ENCODE measurements at regions not wholly inside any gene's neighbourhood (a gene's known extent, or its start where the extent isn't known, plus 50 kb on each side); places are given as distances from the start of the nearest gene placed in this dataset.

GRCh38 chr13:34464011-34464410, 478.1 kb upstream of the NBEA start:
- DNase-seq (ENCODE audit: low read depth in 2 of 2), result no peak

GRCh38 chr13:34465423-34465922, 476.6 kb upstream of the NBEA start:
- DNase-seq (ENCODE audit: low read depth in 2 of 2), result no peak

- DNase-seq (ENCODE audit: low read depth in 2 of 2), result no peak
These were observed 475.8 kb upstream of the NBEA start for GRCh38 chr13:34466301-34466700.

DNA sequence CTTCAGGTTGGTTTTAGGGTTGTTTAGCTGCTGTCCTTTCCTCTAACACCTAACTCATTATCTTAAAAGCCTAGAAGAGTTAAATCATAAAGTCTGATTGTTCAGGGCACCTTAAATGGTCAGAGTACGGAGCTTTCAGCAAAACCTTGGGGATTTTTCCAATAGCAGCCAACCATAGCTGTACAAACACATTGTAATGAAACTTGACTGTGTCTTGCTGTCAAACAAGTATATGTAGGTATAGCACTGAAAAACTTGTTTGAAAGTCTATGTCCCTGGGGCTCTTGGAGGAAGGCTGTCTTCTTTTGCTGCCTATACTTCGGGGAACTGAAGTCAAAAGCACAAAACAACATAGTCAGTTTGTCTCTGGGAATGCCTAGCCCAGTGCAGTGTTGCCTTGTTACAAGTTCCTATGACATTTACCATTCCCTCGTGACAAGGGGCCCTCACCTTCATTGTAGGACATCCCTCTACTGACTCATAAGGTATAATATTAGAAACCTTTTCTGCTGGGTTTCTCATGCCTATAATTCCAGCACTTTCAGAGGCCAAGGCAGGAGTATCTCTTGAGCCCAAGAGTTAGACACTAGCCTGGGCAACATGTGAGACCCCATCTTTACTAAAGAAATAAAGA, 474.5 kb upstream of the NBEA start:
- DNase-seq (ENCODE audit: low read depth in 2 of 2), result no peak

GRCh38 chr13:34469196-34469986, 472.7 kb upstream of the NBEA start:
- DNase-seq (ENCODE audit: low read depth in 2 of 2), result no peak

DNA sequence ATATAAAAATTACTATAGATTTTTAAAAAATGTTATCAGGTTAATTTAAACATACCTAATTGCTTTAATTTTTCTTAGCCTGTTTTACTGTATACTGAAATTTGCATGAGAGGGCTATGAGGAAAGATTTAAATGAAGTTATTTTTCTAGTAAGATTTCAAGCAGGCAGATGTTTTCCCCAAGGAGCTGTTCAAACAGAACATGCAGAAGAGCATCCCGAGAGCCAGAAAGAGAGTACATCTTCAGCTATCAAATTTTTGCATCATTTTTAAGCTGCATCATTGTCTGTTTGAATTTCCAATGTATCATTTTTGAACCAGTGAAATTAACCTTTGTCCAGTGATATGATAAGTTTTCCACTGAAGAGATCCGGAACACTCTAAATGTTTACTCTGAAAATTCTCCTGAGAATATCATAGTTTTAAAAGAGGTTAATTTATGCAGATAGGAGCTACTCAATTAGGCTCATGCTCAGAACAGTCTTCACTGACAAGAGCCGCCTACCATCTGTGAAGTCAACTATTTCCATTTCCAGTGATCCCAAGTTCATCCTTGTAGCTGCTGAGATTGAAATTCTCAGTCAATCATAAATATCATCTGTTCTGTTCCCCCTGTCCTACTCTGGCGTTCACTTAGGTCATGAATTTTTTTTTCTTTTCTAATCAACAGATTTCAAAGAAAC, 467.7 kb upstream of the NBEA start:
- no peak for DNase-seq (ENCODE audit: low read depth in 2 of 2)

- no peak for DNase-seq (ENCODE audit: low read depth in 2 of 2)
These were observed 463.7 kb upstream of the NBEA start for GRCh38 chr13:34478376-34478775.

- no peak for DNase-seq (ENCODE audit: low read depth in 2 of 2)
These were observed 440.1 kb upstream of the NBEA start for GRCh38 chr13:34502011-34502410.

- no peak for DNase-seq (ENCODE audit: low read depth in 2 of 2)
These were observed 439.4 kb upstream of the NBEA start for GRCh38 chr13:34502621-34503020.

- DNase-seq (ENCODE audit: low read depth in 2 of 2), result no peak
These were observed 435.3 kb upstream of the NBEA start for GRCh38 chr13:34506796-34507195.

GRCh38 chr13:34507630-34508029, 434.4 kb upstream of the NBEA start:
- DNase-seq (ENCODE audit: low read depth in 2 of 2), result no peak

- DNase-seq (ENCODE audit: low read depth in 2 of 2), result no peak
These were observed 429.3 kb upstream of the NBEA start for GRCh38 chr13:34512817-34513216.

DNA sequence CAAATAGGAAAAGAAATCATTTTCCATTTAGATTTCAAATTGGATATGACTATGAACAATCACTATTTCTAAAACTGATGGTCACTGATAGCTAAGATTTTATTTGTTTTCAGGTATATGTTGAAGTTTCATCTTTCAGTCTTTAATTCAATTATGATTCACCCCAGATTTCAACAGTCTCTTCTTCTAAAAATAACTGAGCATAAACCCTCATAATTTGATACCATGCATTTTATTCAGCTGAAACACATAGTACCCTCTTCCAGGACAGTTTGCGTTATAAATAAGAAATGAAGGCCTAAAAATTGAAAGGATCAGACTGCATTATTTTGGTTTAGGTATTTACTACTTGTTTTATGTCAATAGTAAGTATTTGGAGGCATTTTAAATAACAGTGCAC, 428.5 kb upstream of the NBEA start:
- no peak for DNase-seq (ENCODE audit: low read depth in 2 of 2)

- no peak for DNase-seq (ENCODE audit: low read depth in 2 of 2)
These were observed 426.9 kb upstream of the NBEA start for GRCh38 chr13:34515201-34515600.

DNA sequence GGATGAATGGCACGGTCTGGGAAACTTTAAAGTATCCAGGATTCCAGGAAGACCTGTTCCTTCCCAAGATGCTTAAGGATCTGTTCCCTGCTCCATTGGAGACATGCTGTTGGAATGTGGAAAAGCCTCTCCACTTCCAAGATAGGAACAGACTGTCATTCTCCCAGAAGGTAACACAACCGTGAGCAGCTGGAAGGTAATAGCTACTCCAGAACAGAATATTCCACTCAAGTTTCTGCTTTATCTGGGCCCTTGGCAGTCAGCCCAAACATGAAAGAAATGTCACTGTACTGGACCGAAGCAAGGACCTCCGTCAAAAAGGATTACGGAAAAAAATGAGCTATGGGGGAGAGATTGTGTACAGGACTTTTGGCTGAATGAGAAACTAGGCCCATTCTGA, 420.9 kb upstream of the NBEA start:
- DNase-seq (ENCODE audit: low read depth in 2 of 2), result no peak

- DNase-seq (ENCODE audit: low read depth in 2 of 2), result no peak
These were observed 419.3 kb upstream of the NBEA start for GRCh38 chr13:34522808-34523207.

DNA sequence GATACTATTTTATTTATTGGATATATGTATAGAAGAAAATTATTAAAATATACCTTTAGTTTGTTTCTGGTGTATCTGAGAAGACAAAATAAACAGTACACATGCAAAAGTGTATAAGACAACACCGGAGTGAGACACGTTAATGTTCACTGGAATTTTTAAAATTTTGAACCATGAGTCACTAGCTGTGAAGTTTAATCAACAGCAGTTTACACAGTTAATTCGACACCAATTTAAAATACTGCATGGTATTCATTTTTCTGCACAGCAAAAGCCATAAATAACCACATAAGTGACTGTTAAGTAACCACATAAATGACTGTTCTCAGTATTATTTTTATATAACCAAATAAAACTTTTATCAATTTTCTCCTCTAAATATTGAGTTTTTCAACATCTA, 418.7 kb upstream of the NBEA start:
- no peak for DNase-seq (ENCODE audit: low read depth in 2 of 2)

DNA sequence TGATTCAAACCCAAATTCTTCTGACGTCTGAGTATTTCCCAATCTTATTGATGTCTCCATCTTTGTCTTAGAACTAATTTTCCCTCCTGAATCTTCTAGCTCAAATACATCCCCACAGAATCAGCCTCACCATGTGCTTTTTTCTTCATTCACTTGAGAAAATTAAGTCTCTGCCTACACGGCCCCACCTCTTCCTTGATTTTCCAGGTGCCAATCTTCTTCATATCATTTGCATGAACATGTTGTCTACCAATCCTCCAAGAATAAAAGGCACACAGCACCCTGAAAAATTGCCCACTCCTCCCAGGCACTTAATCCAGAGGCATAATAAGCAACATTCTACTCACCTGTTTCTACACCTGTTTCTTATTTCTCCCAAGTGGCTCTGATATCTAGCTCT, 408.1 kb upstream of the NBEA start:
- DNase-seq (ENCODE audit: low read depth in 2 of 2), result no peak

DNA sequence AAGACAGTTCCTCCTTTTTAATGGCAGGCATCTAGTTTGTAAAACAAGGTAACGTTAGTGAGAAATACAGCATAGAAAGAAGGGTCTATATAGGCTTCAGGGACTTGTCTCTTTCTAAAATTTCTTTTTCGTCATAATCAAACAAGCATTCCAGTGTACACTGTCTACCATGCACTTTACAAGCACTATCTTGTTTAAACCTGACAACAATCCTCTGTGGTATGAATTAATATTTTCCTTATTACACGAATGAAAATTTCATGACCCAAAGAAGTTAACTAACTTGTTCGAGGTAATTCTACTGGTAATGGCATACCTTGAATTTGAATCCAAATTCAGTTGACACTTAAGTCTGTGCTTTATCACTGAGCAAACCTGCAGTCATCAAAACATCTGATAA, 399.7 kb upstream of the NBEA start:
- no peak for DNase-seq (ENCODE audit: low read depth in 2 of 2)

DNA sequence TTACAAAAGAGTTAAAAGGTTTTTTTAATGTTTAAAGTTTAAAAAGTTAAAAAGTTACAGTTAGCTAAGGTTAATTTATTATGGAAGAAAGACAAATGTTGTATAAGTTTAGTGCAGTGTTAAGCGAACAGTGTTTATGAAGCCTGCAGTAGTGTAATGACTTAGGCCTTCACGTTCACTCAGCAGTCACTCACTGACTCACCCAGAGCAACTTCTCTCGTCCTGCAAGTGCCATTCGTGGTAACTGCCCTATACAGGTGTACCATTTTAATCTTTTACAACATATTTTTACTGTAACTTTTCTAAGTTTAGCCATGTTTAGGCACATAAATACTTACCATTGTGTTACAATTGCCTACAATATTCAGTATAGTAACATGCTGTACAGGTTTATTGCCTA, 398.2 kb upstream of the NBEA start:
- DNase-seq (ENCODE audit: low read depth in 2 of 2), result no peak

DNA sequence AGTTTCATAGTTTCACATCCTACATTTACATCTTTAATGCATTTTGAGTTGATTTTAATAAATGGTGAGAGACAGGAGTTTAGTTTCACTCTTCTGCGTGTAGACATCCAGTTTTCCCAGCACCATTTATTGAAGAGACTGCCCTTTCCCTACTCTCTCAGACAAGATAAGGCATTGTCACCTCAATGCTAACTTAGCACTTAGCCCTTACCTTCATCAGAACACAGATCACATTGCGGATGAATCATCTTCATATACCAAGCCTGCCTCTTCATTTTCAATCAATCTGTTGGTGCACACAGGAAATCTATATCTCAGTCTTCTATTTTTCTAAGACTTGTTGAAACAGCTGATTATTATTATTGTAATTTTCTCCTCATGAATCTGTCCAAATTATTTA, 396.6 kb upstream of the NBEA start:
- DNase-seq (ENCODE audit: low read depth in 2 of 2), result no peak

- no peak for DNase-seq (ENCODE audit: low read depth in 2 of 2)
These were observed 395.5 kb upstream of the NBEA start for GRCh38 chr13:34546344-34547250.
